HG02798 (cell line): ENCODE measurements at regions not wholly inside any gene's neighbourhood (a gene's known extent, or its start where the extent isn't known, plus 50 kb on each side); places are given as distances from the start of the nearest gene placed in this dataset.

Source experiments
- ATAC-seq: cut with Tn5 transposase; IDR thresholded peaks from one replicate; pipeline ENCODE4 v1.9.1; 2021; ENCODE audit warnings: mild to moderate bottlenecking; ENCODE audit not compliant: unreplicated experiment, poor library complexity

GRCh38 chr6:154596701-154597100 lies 86.2 kb upstream of the CNKSR3 start:
- ATAC-seq: no peak

- ATAC-seq: no peak
Observed at GRCh38 chr6:154598399-154598798, 87.9 kb upstream of the CNKSR3 start.

- ATAC-seq: no peak
Observed at GRCh38 chr6:154602296-154602695, 91.8 kb upstream of the CNKSR3 start.

GRCh38 chr6:154602708-154603107 lies 92.2 kb upstream of the CNKSR3 start:
- no peak for ATAC-seq

GRCh38 chr6:154604119-154604518 lies 93.6 kb upstream of the CNKSR3 start:
- ATAC-seq: no peak

- peak; percentile 58 for ATAC-seq
Observed at GRCh38 chr6:154605178-154605881, 94.8 kb upstream of the CNKSR3 start.

GRCh38 chr6:154605882-154606370 lies 95.4 kb upstream of the CNKSR3 start:
- ATAC-seq: no peak

- ATAC-seq: peak; percentile 83
Observed at GRCh38 chr6:154606457-154606856, 96.0 kb upstream of the CNKSR3 start.

- no peak for ATAC-seq
Observed at GRCh38 chr6:154606860-154607259, 96.4 kb upstream of the CNKSR3 start.

- no peak for ATAC-seq
Observed at GRCh38 chr6:154611241-154611640, 100.8 kb upstream of the CNKSR3 start.

GRCh38 chr6:154611847-154612246 lies 101.4 kb upstream of the CNKSR3 start:
- ATAC-seq: no peak

GRCh38 chr6:154613137-154613676 lies 102.7 kb upstream of the CNKSR3 start:
- ATAC-seq: no peak

GRCh38 chr6:154614101-154614500 lies 103.6 kb upstream of the CNKSR3 start:
- ATAC-seq: no peak

- ATAC-seq: no peak
Observed at GRCh38 chr6:154614641-154615040, 104.2 kb upstream of the CNKSR3 start.

GRCh38 chr6:154615483-154616025 lies 105.1 kb upstream of the CNKSR3 start:
- no peak for ATAC-seq

- ATAC-seq: no peak
Observed at GRCh38 chr6:154617175-154617574, 106.7 kb upstream of the CNKSR3 start.

- no peak for ATAC-seq
Observed at GRCh38 chr6:154619146-154619545, 108.7 kb upstream of the CNKSR3 start.

GRCh38 chr6:154621686-154622085 lies 111.2 kb upstream of the CNKSR3 start:
- ATAC-seq: no peak

GRCh38 chr6:154622618-154623336 lies 110.4 kb upstream of the SCAF8 start:
- ATAC-seq: no peak

- ATAC-seq: no peak
Observed at GRCh38 chr6:154623391-154623790, 109.8 kb upstream of the SCAF8 start.

- ATAC-seq: no peak
Observed at GRCh38 chr6:154624038-154624599, 109.1 kb upstream of the SCAF8 start.
